Endothelial cell of umbilical vein (primary cell): ENCODE measurements at regions not wholly inside any gene's neighbourhood (a gene's known extent, or its start where the extent isn't known, plus 50 kb on each side); places are given as distances from the start of the nearest gene placed in this dataset.

Experiments
- BruUV-seq: library from RNA; stranded (reverse); fragments of 400-500 nt; replicated peaks from 2 replicates; lab custom pipeline; 2021; lab: Mats Ljungman, UMichigan
- CTCF ChIA-PET: fragments of 300-600, 350-600 bp; sonication (Branson Sonifier 250); formaldehyde crosslinking; loops from one replicate; lab custom pipeline; 2021; ENCODE audit warnings: antibody characterized with exemption, inconsistent platforms; lab: Charles Lee
- POLR2A ChIA-PET: fragments of 300-600, 350-600 bp; sonication (Branson Sonifier 250); formaldehyde crosslinking; loops from one replicate; lab custom pipeline; 2021; ENCODE audit warnings: antibody characterized with exemption, inconsistent platforms; lab: Charles Lee
- DNase-seq: peaks from one replicate; pipeline ENCODE4 v3.0.0-alpha.2; 2011; ENCODE audit warnings: low read depth, low spot score
- FAIRE-seq: peaks from 2 replicates; lab custom pipeline; 2011; peaks lifted over from hg19 to GRCh38; lab: Jason Lieb, UNC
- H2AFZ ChIP-seq: 2 replicates; pipeline ENCODE4 v1.6.0; 2012; ENCODE audit warnings: low read depth, low read length, control low read depth, inconsistent platforms
- H3K27ac ChIP-seq: 2 replicates; pipeline ENCODE4 v1.5.1; 2011; ENCODE audit warnings: low read depth, mild to moderate bottlenecking, control low read depth, low read length, moderate library complexity; ENCODE audit not compliant: insufficient read depth
- H3K27me3 ChIP-seq, 2 experiments: 2 replicates each; pipeline versions ENCODE4 v1.6.0 to v1.6.1; 2011; ENCODE audit warnings: low read length in 2 of 2, mixed read lengths in 1 of 2; ENCODE audit not compliant: control insufficient read depth in 2 of 2, insufficient read depth in 2 of 2
- H3K36me3 ChIP-seq, 2 experiments: 2 replicates in 1 of 2; 3 replicates in 1 of 2; pipeline ENCODE4 v1.5.1; 2011; ENCODE audit warnings: low read length in 2 of 2, mild to moderate bottlenecking in 1 of 2, moderate library complexity in 1 of 2; ENCODE audit not compliant: control insufficient read depth in 2 of 2, insufficient read depth in 2 of 2; ENCODE audit errors: extremely low read depth in 1 of 2
- H3K4me1 ChIP-seq: 3 replicates; pipeline ENCODE4 v1.5.1; 2011; ENCODE audit warnings: mild to moderate bottlenecking, low read length; ENCODE audit not compliant: control insufficient read depth, insufficient read depth; ENCODE audit errors: extremely low read depth
- H3K4me2 ChIP-seq: 2 replicates; pipeline ENCODE4 v1.6.1; 2011; ENCODE audit warnings: low read length, control low read depth, mixed read lengths; ENCODE audit not compliant: insufficient read depth
- H3K4me3 ChIP-seq, 3 experiments: fragments of 200-600 bp in 1 of 3; sonication (generic), shearing (Covaris generic) in 1 of 3; replicated peaks in 1 of 3; 2 replicates each; pipeline ENCODE4 v1.5.1; 2011 to 2016; ENCODE audit warnings: control low read depth in 3 of 3, low read length in 3 of 3, mild to moderate bottlenecking in 2 of 3, inconsistent platforms in 1 of 3, low read depth in 1 of 3, moderate library complexity in 1 of 3; ENCODE audit not compliant: insufficient read depth in 1 of 3
- H3K79me2 ChIP-seq: 2 replicates; pipeline ENCODE4 v1.6.0; 2012; ENCODE audit warnings: low read length, inconsistent platforms; ENCODE audit not compliant: control insufficient read depth, insufficient read depth
- H3K9ac ChIP-seq: replicated peaks from 2 replicates; pipeline ENCODE3; 2011; ENCODE audit warnings: low read length, control low read depth; ENCODE audit not compliant: insufficient read depth; ENCODE audit errors: extremely low read depth
- H3K9me1 ChIP-seq: replicated peaks from 3 replicates; pipeline ENCODE4 v1.6.0; 2011; ENCODE audit warnings: mild to moderate bottlenecking, low read length; ENCODE audit not compliant: control insufficient read depth, insufficient read depth; ENCODE audit errors: extremely low read depth
- H3K9me3 ChIP-seq: replicated peaks from 2 replicates; pipeline ENCODE4 v1.5.1; 2012; ENCODE audit warnings: low read length, inconsistent platforms; ENCODE audit not compliant: control insufficient read depth, insufficient read depth
- H4K20me1 ChIP-seq: replicated peaks from 2 replicates; pipeline ENCODE3; 2011; ENCODE audit warnings: mild to moderate bottlenecking, low read length; ENCODE audit not compliant: control insufficient read depth, insufficient read depth; ENCODE audit errors: extremely low read depth
- EZH2 ChIP-seq: IDR thresholded peaks from 2 replicates; pipeline ENCODE4 v1.6.1; 2012; ENCODE audit warnings: borderline replicate concordance, low read depth, mild to moderate bottlenecking, moderate library complexity, low read length, inconsistent platforms; ENCODE audit not compliant: severe bottlenecking
- FOS ChIP-seq: IDR thresholded peaks from 2 replicates; pipeline ENCODE4 v1.6.1; 2011; ENCODE audit warnings: mild to moderate bottlenecking, low read length, moderate library complexity, borderline replicate concordance; ENCODE audit not compliant: insufficient read depth
- GATA2 ChIP-seq: IDR thresholded peaks from 2 replicates; pipeline ENCODE4 v1.7.0; 2011; ENCODE audit warnings: low read depth, mild to moderate bottlenecking, moderate library complexity, mixed read lengths, low read length; ENCODE audit not compliant: insufficient read length, insufficient read depth
- JUN ChIP-seq: IDR thresholded peaks from 2 replicates; pipeline ENCODE4 v1.6.1; 2011; ENCODE audit warnings: borderline replicate concordance, low read depth; ENCODE audit not compliant: insufficient read length, insufficient read depth
- MYC ChIP-seq: IDR thresholded peaks from one replicate; pipeline ENCODE4 v1.6.1; 2011; ENCODE audit warnings: mild to moderate bottlenecking, low read depth, low read length
- POLR2A ChIP-seq: IDR thresholded peaks from 2 replicates; pipeline ENCODE4 v1.6.1; 2012; ENCODE audit warnings: low read depth, mild to moderate bottlenecking, control low read depth, low read length
- POLR2AphosphoS5 ChIP-seq: IDR thresholded peaks from 2 replicates; pipeline ENCODE4 v1.6.1; 2012; ENCODE audit warnings: low read depth, mild to moderate bottlenecking, control low read depth, low read length, moderate library complexity; ENCODE audit not compliant: insufficient read depth
- dilution Hi-C: fragments of 300-500 bp; cut with MboI; formaldehyde crosslinking; loops from one replicate; pipeline ENCODE4 v1.15.0; 2019; ENCODE audit warnings: low sequenced_read_pairs; ENCODE audit not compliant: extremely low pct_ligation_motif_present
- intact Hi-C: fragments of 100-400 bp; cut with micrococcal nuclease; formaldehyde crosslinking; loops from one replicate; pipeline ENCODE4 v1.10.0; 2022
- TF ChIP-seq, protein P1 (sequence below), 2 donors: IDR thresholded peaks; 1 replicate in 1 of 2; 2 replicates in 1 of 2; pipeline ENCODE4 v1.5.1; 2011; ENCODE audit warnings: low read length in 2 of 2, mild to moderate bottlenecking in 2 of 2, moderate library complexity in 2 of 2, control low read depth in 1 of 2, inconsistent platforms in 1 of 2, low read depth in 1 of 2; ENCODE audit not compliant: insufficient read depth in 1 of 2; ENCODE audit errors: extremely low read depth in 1 of 2
- TF ChIP-seq, protein P2 (sequence below): IDR thresholded peaks from 2 replicates; pipeline ENCODE4 v1.6.1; 2011; ENCODE audit not compliant: insufficient read depth, insufficient read length

DNA sequence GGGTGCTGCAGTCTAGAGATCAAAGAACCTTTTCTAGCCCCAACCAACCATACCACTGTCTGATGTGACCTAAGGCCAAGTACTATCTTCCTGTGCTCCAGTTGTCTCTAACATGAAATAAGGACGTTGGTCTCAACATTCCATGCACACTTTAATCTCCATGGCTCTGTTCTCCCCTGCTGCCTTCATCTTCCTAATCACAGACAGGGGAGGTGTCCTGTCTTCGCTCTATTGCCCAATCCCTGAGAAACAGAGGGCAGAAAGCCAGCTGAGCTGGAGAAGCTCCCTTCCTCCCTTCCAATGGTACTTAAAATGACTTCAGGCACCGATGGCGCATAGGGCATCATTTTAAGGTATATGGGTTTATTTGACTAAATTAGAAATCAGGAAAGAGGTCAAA, 148.9 kb upstream of the GNAO1 start:
- intact Hi-C loops = no loop called here

More for the DNA sequence above, 148.9 kb upstream of the GNAO1 start:
- no TSS peak for BruUV-seq
- H3K4me2 ChIP-seq = no peak overlapping the region
- H3K4me3 ChIP-seq = no peak overlapping the region
- no peaks in the 10 kb centered on the region for H3K27me3 ChIP-seq
- H3K9ac ChIP-seq = no peak overlapping the region
- no peaks in the 10 kb centered on the region for H3K36me3 ChIP-seq
- no peak for DNase-seq
- peaks cover 2% of the 10 kb centered on the region for H3K9me3 ChIP-seq
- H3K27ac ChIP-seq = no peak overlapping the region
- ChIA-PET POLR2A (no interaction called here), CTCF (no interaction called here)
- no peaks in the 10 kb centered on the region for H3K4me1 ChIP-seq
- H2AFZ ChIP-seq = no peak overlapping the region
- no peaks in the 10 kb centered on the region for H3K9me1 ChIP-seq
- no peaks in the 10 kb centered on the region for H3K79me2 ChIP-seq
- TF ChIP-seq JUN (no peak), GATA2 (no peak), EZH2 (no peak), FOS (no peak), MYC (no peak), POLR2AphosphoS5 (no peak), POLR2A (no peak)
- TF ChIP-seq, protein P1, sequence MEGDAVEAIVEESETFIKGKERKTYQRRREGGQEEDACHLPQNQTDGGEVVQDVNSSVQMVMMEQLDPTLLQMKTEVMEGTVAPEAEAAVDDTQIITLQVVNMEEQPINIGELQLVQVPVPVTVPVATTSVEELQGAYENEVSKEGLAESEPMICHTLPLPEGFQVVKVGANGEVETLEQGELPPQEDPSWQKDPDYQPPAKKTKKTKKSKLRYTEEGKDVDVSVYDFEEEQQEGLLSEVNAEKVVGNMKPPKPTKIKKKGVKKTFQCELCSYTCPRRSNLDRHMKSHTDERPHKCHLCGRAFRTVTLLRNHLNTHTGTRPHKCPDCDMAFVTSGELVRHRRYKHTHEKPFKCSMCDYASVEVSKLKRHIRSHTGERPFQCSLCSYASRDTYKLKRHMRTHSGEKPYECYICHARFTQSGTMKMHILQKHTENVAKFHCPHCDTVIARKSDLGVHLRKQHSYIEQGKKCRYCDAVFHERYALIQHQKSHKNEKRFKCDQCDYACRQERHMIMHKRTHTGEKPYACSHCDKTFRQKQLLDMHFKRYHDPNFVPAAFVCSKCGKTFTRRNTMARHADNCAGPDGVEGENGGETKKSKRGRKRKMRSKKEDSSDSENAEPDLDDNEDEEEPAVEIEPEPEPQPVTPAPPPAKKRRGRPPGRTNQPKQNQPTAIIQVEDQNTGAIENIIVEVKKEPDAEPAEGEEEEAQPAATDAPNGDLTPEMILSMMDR (IDR thresholded peaks at IDR 0.05; ENCODE audit: extremely low read depth in 1 of 2, insufficient read depth in 1 of 2, low read depth in 1 of 2, low read length in 2 of 2) = no peak
- TF ChIP-seq, protein P2, sequence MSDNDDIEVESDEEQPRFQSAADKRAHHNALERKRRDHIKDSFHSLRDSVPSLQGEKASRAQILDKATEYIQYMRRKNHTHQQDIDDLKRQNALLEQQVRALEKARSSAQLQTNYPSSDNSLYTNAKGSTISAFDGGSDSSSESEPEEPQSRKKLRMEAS = no peak
- H4K20me1 ChIP-seq = no peaks in the 10 kb centered on the region
- no peak for FAIRE-seq
- dilution Hi-C loops = no loop called here
